Hepatocyte (in vitro differentiated cells): ENCODE measurements at regions not wholly inside any gene's neighbourhood (a gene's known extent, or its start where the extent isn't known, plus 50 kb on each side); places are given as distances from the start of the nearest gene placed in this dataset.

ENCODE experiments used
- EZH2 ChIP-seq: fragments of 200-600 bp; sonication (generic); IDR thresholded peaks from 2 replicates; pipeline ENCODE4 v1.6.1; 2016; ENCODE audit warnings: antibody characterized with exemption, mild to moderate bottlenecking, borderline replicate concordance
- EZH2phosphoT487 ChIP-seq: fragments of 200-600 bp; sonication (generic); IDR thresholded peaks from one replicate; pipeline ENCODE4 v1.6.1; 2018; ENCODE audit warnings: antibody characterized with exemption, mild to moderate bottlenecking, low read depth, moderate library complexity; ENCODE audit not compliant: unreplicated experiment, severe bottlenecking
- TF ChIP-seq, protein P1 (sequence below): fragments of 200-600 bp; sonication (generic); IDR thresholded peaks from 2 replicates; pipeline ENCODE4 v1.5.1; 2016; ENCODE audit warnings: antibody characterized with exemption, mild to moderate bottlenecking; ENCODE audit not compliant: poor library complexity

DNA sequence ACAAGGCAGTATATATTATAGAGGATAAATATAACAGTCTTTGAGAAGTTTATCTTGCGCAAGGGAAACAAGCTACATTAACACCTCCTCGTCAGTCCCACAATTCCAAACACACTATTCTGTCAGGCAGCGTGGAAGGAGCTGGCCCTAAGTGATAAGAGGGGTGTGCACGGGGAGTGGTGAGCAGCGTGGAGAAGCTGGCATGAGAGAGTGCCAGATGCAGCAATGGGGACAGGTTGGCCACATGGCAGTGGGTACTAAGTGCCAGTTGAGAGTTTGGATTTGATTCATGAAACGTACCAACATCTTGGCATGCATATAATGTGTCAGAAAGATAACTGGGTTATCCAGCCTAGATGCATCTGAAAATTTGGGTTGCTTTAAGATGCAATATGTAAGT lies 460.2 kb downstream of the ICE1 start:
- TF ChIP-seq, protein P1, sequence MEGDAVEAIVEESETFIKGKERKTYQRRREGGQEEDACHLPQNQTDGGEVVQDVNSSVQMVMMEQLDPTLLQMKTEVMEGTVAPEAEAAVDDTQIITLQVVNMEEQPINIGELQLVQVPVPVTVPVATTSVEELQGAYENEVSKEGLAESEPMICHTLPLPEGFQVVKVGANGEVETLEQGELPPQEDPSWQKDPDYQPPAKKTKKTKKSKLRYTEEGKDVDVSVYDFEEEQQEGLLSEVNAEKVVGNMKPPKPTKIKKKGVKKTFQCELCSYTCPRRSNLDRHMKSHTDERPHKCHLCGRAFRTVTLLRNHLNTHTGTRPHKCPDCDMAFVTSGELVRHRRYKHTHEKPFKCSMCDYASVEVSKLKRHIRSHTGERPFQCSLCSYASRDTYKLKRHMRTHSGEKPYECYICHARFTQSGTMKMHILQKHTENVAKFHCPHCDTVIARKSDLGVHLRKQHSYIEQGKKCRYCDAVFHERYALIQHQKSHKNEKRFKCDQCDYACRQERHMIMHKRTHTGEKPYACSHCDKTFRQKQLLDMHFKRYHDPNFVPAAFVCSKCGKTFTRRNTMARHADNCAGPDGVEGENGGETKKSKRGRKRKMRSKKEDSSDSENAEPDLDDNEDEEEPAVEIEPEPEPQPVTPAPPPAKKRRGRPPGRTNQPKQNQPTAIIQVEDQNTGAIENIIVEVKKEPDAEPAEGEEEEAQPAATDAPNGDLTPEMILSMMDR, result no peak
- TF ChIP-seq EZH2 (no peak), EZH2phosphoT487 (no peak)
